ENCODE measurements at regions not wholly inside any gene's neighbourhood (a gene's known extent, or its start where the extent isn't known, plus 50 kb on each side); places are given as distances from the start of the nearest gene placed in this dataset.

GRCh38 chr10:121658111-121658510 is 59.9 kb upstream of the FGFR2 start:
- intact Hi-C loops (cut with DNase I; ENCODE audit: low total_unique reads) = no loop called here
- H3K36me3 ChIP-seq = no peaks in the 10 kb centered on the region
- H3K27me3 ChIP-seq (replicated peaks in 1 of 7) = no peaks in the 10 kb centered on the region
- no peak for TF ChIP-seq POLR2AphosphoS5 (IDR thresholded peaks at IDR 0.05)
- H3K4me1 ChIP-seq = no peaks in the 10 kb centered on the region
- no peak overlapping the region for H3K4me3 ChIP-seq
- H3K27ac ChIP-seq = no peak overlapping the region
- H3K9me3 ChIP-seq = no peaks in the 10 kb centered on the region
- DNase-seq = no peak
- WGBS, 5 donors = 82 to 93% (median 87%) methylated on average over 5 of the region's 5 CpGs

- H3K27ac ChIP-seq = no peak overlapping the region
- DNase-seq = no peak
- no peak overlapping the region for H3K4me3 ChIP-seq
- no peaks in the 10 kb centered on the region for H3K4me1 ChIP-seq
- H3K9me3 ChIP-seq = no peaks in the 10 kb centered on the region
- intact Hi-C loops (cut with DNase I; ENCODE audit: low total_unique reads) = no loop called here
- WGBS, 5 donors = 72 to 86% (median 83%) methylated on average over 12 of the region's 12 CpGs
- no peaks in the 10 kb centered on the region for H3K36me3 ChIP-seq
- H3K27me3 ChIP-seq (replicated peaks in 1 of 7) = no peaks in the 10 kb centered on the region
- no peak for TF ChIP-seq POLR2A (IDR thresholded peaks at IDR 0.05)
- TF ChIP-seq POLR2AphosphoS5 (IDR thresholded peaks at IDR 0.05) = no peak
- no peak for TF ChIP-seq CTCF (IDR thresholded peaks at IDR 0.05 in 8 of 11, conservative IDR thresholded peaks at IDR 0.05 in 3 of 11)
Measured at GRCh38 chr10:121655254-121656144, 57.3 kb upstream of the FGFR2 start.

GRCh38 chr10:121654021-121654545 is 55.8 kb upstream of the FGFR2 start:
- intact Hi-C loops (cut with DNase I; ENCODE audit: low total_unique reads) = no loop called here
- WGBS, 5 donors = 71 to 81% (median 73%) methylated on average over 10 of the region's 10 CpGs
- no peak overlapping the region for H3K4me3 ChIP-seq
- no peaks in the 10 kb centered on the region for H3K9me3 ChIP-seq
- no peak overlapping the region for H3K27ac ChIP-seq
- H3K36me3 ChIP-seq = no peaks in the 10 kb centered on the region
- DNase-seq = no peak
- TF ChIP-seq POLR2A (IDR thresholded peaks at IDR 0.05) (no peak), CTCF (IDR thresholded peaks at IDR 0.05 in 8 of 11, conservative IDR thresholded peaks at IDR 0.05 in 3 of 11) (no peak), POLR2AphosphoS5 (IDR thresholded peaks at IDR 0.05) (no peak)
- H3K4me1 ChIP-seq = no peaks in the 10 kb centered on the region
- H3K27me3 ChIP-seq (replicated peaks in 1 of 7) = no peaks in the 10 kb centered on the region

GRCh38 chr10:121653608-121654007 is 55.4 kb upstream of the FGFR2 start:
- Histone ChIP-seq H3K36me3 (no peaks in the 10 kb centered on the region), H3K4me3 (no peak overlapping the region), H3K27me3 (replicated peaks in 1 of 7) (peaks cover 0 to under 1% (median 0%) of the 10 kb centered on the region in 7 donors), H3K9me3 (no peaks in the 10 kb centered on the region), H3K4me1 (no peaks in the 10 kb centered on the region), H3K27ac (no peak overlapping the region)
- no peak for TF ChIP-seq CTCF (IDR thresholded peaks at IDR 0.05 in 8 of 11, conservative IDR thresholded peaks at IDR 0.05 in 3 of 11)
- no peak for TF ChIP-seq POLR2AphosphoS5 (IDR thresholded peaks at IDR 0.05)
- no peak for TF ChIP-seq POLR2A (IDR thresholded peaks at IDR 0.05)
- intact Hi-C loops (cut with DNase I; ENCODE audit: low total_unique reads) = no loop called here
- WGBS, 5 donors = 83 to 92% (median 87%) methylated on average over 8 of the region's 8 CpGs
- DNase-seq = no peak

Data from spleen (tissue), 11 donors.